ENCODE measurements at regions not wholly inside any gene's neighbourhood (a gene's known extent, or its start where the extent isn't known, plus 50 kb on each side); places are given as distances from the start of the nearest gene placed in this dataset.

DNA sequence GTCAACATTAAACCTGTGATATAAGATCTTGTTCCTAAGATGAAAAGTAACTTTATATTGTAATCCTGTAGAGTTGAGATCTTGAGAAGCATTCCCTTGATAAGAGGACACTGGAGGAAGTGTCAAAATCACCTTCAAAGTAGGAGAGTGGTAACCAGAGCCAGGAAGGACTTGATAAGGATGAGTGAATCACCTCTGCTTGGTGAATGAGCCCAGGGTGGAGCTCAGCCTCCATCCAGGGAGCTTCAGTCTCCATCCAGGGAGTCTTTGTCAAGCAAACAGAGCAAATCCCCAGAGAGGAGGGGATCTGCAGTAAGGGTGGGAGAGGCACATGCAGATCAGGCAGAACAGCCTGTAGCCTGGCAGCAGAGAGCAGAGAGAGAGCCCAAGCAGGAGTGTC, 167.1 kb upstream of the SIX2 start:
- H3K4me3 ChIP-seq (ENCODE audit: control insufficient read depth, low read depth, low read length): no peak overlapping the region
- TF ChIP-seq, protein P1, sequence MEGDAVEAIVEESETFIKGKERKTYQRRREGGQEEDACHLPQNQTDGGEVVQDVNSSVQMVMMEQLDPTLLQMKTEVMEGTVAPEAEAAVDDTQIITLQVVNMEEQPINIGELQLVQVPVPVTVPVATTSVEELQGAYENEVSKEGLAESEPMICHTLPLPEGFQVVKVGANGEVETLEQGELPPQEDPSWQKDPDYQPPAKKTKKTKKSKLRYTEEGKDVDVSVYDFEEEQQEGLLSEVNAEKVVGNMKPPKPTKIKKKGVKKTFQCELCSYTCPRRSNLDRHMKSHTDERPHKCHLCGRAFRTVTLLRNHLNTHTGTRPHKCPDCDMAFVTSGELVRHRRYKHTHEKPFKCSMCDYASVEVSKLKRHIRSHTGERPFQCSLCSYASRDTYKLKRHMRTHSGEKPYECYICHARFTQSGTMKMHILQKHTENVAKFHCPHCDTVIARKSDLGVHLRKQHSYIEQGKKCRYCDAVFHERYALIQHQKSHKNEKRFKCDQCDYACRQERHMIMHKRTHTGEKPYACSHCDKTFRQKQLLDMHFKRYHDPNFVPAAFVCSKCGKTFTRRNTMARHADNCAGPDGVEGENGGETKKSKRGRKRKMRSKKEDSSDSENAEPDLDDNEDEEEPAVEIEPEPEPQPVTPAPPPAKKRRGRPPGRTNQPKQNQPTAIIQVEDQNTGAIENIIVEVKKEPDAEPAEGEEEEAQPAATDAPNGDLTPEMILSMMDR (conservative IDR thresholded peaks at IDR 0.05; ENCODE audit: control insufficient read depth, insufficient read depth, low read depth, low read length): no peak
- peak; percentile 35 for DNase-seq (ENCODE audit: low read depth)

DNA sequence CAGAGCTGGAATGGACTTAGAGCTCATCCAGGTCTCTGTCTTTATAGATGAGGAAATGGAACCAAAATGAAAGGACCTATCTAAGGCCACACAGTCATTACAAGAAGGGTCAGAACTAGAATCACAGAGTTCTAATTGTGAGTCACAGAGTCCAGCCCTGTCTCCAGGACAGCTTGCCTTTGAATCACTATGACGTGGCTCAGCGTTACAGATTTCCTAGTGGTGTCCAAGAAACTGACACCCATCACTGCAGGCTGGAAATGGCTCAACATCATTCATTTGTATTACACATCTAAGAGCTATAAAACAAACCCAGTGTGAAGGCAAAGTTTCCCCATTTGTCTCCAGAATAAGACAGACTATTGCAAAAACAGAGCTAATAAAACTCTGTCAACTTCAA, 164.3 kb upstream of the SIX2 start:
- TF ChIP-seq, protein P1 (conservative IDR thresholded peaks at IDR 0.05; ENCODE audit: control insufficient read depth, insufficient read depth, low read depth, low read length): peak; percentile 13
- peak; percentile 100 for DNase-seq (ENCODE audit: low read depth)

DNA sequence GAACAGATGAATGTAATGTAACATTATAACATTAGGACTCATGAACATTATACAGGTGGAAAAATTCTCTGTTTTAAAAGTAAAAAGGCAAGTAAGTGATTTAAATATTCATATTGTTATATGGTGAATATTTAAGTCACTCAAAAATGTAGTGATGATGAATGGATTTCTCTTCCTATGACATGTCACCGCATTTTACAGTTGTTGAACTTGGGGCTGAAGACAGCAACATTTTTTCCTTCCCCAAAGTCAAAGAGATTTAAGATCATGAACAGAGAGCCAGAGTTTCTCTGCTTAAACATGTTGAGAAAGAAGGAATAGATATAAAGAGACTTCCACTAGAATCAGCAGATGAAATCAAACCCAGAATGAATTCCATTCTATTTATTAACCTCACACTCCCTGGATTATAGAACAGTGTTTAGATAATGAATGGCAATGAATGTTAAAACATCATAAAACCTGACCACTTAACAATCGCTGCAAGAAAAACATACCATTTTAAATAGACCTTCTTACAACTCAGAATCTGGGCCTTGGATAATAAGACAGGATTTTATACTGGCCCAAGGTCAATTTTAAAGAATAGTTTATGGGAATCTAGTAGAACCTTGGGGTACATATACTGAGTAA, 163.6 kb upstream of the SIX2 start:
- no peak overlapping the region for H3K4me3 ChIP-seq (ENCODE audit: control insufficient read depth, low read depth, low read length)
- TF ChIP-seq, protein P1 (conservative IDR thresholded peaks at IDR 0.05; ENCODE audit: control insufficient read depth, insufficient read depth, low read depth, low read length): no peak
- DNase-seq (ENCODE audit: low read depth): peak; percentile 20

More for the DNA sequence above, 164.3 kb upstream of the SIX2 start:
- H3K4me3 ChIP-seq (ENCODE audit: control insufficient read depth, low read depth, low read length): no peak overlapping the region

DNA sequence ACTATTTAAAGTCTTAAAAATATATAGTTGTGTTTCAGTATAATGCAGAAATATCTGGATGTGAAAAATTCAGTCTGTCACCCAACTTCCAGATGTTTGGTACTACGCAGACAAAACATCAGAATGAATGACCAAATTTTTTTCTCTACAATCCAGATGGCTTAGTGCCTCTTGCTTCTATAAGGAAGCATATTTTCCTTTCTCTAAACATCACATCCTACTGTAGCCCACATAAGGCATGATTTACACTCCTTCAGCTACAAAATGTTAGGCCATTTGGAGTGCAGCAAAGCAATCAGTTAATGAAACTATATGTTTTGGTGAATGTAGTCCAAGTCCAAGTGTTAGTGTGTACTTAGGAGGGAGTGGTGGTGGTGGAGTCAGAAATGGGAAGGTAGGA, 162.9 kb upstream of the SIX2 start:
- peak; percentile 14 for DNase-seq (ENCODE audit: low read depth)
- TF ChIP-seq, protein P1 (conservative IDR thresholded peaks at IDR 0.05; ENCODE audit: control insufficient read depth, insufficient read depth, low read depth, low read length): no peak
- no peak overlapping the region for H3K4me3 ChIP-seq (ENCODE audit: control insufficient read depth, low read depth, low read length)

DNA sequence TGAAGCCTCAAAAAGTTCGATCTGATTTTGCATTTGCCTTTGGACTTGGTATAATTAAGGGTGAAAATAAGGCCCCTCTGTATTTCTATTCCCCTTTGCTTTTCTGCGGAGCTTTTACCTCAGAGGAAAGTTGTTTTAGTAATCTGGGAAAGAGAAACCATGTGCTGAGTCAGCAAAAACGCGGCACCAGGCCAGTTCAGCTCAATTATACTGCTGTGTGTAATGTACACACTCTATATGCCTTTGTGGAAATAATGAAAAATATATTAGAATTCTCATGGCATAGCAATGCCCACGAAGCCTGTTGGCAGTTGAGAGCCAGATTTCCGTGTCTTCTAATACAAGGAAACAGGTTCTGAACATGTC, 161.9 kb upstream of the SIX2 start:
- TF ChIP-seq, protein P1 (conservative IDR thresholded peaks at IDR 0.05; ENCODE audit: control insufficient read depth, insufficient read depth, low read depth, low read length): no peak
- H3K4me3 ChIP-seq (ENCODE audit: control insufficient read depth, low read depth, low read length): no peak overlapping the region
- DNase-seq (ENCODE audit: low read depth): peak; percentile 20

DNA sequence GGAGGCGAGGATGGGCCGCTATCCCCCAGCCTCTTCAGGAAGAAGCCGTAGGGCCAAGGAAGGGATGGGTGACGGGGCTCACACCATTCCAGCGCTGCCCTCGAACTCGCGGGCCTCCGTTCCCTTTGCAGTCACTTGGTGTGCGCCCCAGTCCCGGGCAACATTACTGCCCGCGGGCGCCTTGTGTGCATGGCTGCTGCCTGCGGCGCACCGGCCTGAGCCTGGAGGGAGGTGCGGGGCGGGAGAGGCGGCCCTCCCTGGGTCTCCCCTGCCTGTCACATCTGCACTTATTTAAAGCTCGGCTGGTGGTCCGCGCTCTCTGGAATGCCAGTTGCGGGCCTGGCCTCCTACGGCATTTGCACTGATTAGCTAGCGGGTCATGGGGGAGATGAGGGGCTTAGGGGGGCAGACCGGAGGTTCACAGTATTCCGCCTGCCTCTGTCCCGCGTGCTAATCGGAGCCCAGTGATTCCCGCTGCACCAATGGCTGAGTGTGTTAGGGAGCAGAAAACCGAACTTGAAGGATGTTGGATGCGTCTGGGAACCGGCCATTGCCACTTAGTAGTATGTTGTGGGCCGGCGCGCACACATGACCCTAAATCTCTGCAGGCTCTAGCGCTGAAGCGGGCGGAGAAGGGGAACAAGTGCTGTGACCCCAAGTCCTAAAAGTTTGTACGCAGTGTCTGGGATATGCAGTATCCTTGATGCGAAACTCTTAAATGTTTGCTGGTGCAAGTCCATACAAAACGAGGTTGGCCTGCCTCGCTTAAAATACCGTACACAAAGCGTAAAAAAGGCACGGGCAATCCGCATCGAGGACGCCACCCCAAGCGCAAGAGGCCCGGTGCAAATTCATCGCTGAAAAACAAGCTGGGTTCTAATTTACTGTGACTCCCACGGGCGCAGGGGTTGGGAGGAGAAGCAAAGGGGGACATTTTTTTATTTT, 161.2 kb upstream of the SIX2 start:
- no peak overlapping the region for H3K4me3 ChIP-seq (ENCODE audit: control insufficient read depth, low read depth, low read length)
- DNase-seq (ENCODE audit: low read depth): no peak
- TF ChIP-seq, protein P1 (conservative IDR thresholded peaks at IDR 0.05; ENCODE audit: control insufficient read depth, insufficient read depth, low read depth, low read length): no peak
